HL-60/S4 (cell line): ENCODE measurements at regions not wholly inside any gene's neighbourhood (a gene's known extent, or its start where the extent isn't known, plus 50 kb on each side); places are given as distances from the start of the nearest gene placed in this dataset.

ENCODE experiments used
- in situ Hi-C: fragments of 300-500 bp; cut with MboI; formaldehyde crosslinking; loops from 2 replicates; pipeline ENCODE4 v1.14.3; 2022; ENCODE audit warnings: low sequenced_read_pairs

GRCh38 chr20:23932256-23932655 lies 52.7 kb upstream of the CST5 start:
- in situ Hi-C loops = loop anchor here (25.0 kb wide), 1 partner anchor 980 kb away; no protein-coding TSS in a partner anchor
